Breast epithelium (tissue), 4 donors: ENCODE measurements at regions not wholly inside any gene's neighbourhood (a gene's known extent, or its start where the extent isn't known, plus 50 kb on each side); places are given as distances from the start of the nearest gene placed in this dataset.
A peak's percentile ranks its signal among the peaks of the same experiment; 100 is the strongest.
"Not testable (repeated sequence)": the region's sequence is repeated elsewhere in the genome, so short reads cannot be mapped to it uniquely, and the experiment has no call there.

Experiments used
- DNase-seq, 2 donors: peaks; one replicate each; pipeline ENCODE4 v3.0.0-alpha.2; 2019; ENCODE audit warnings: low spot score in 2 of 2
- H3K27ac ChIP-seq, 2 donors: fragments of 200-600 bp; sonication (generic) in 1 of 2; one replicate each; pipeline ENCODE4 v1.5.1; 2016 to 2019; ENCODE audit warnings: mild to moderate bottlenecking in 1 of 2
- H3K27me3 ChIP-seq, 2 donors: fragments of 200-600 bp; sonication (generic) in 1 of 2; one replicate each; pipeline versions ENCODE4 v1.5.1 to v1.6.0; 2017 to 2019; ENCODE audit warnings: control low read depth in 1 of 2, mild to moderate bottlenecking in 1 of 2
- H3K36me3 ChIP-seq: fragments of 200-600 bp; one replicate; pipeline ENCODE4 v1.5.1; 2019
- H3K4me1 ChIP-seq, 2 donors: fragments of 200-600 bp; sonication (generic); one replicate each; pipeline ENCODE4 v1.5.1; 2016 to 2019; ENCODE audit warnings: control low read depth in 1 of 2
- H3K4me3 ChIP-seq, 3 donors: fragments of 200-600 bp; sonication (generic); 1 replicate in 2 of 3; 2 replicates in 1 of 3; pipeline ENCODE4 v1.5.1; 2016 to 2019; ENCODE audit warnings: mild to moderate bottlenecking in 3 of 3, moderate library complexity in 2 of 3
- H3K9me3 ChIP-seq, 2 donors: fragments of 200-600 bp; sonication (generic) in 1 of 2; one replicate each; pipeline ENCODE4 v1.5.1; 2016 to 2019; ENCODE audit warnings: control low read depth in 1 of 2
- POLR2A ChIP-seq: fragments of 450-650 bp; IDR thresholded peaks from one replicate; pipeline ENCODE4 v1.6.1; 2016; ENCODE audit warnings: antibody characterized with exemption, mild to moderate bottlenecking, moderate library complexity
- POLR2AphosphoS5 ChIP-seq, 3 donors: sonication (generic); formaldehyde crosslinking; IDR thresholded peaks; one replicate each; pipeline ENCODE4 v1.6.1; 2017; ENCODE audit warnings: antibody characterized with exemption in 3 of 3
- intact Hi-C: fragments of 100-400 bp; cut with DNase I; formaldehyde crosslinking; loops from one replicate; pipeline ENCODE4 v1.15.1; 2023; ENCODE audit warnings: low total_unique reads
- TF ChIP-seq, protein P1 (sequence below), 3 donors: fragments of 450-650 bp; IDR thresholded peaks; one replicate each; pipeline ENCODE4 v1.5.1; 2016 to 2017; ENCODE audit warnings: antibody characterized with exemption in 3 of 3, mild to moderate bottlenecking in 3 of 3, moderate library complexity in 3 of 3

DNA sequence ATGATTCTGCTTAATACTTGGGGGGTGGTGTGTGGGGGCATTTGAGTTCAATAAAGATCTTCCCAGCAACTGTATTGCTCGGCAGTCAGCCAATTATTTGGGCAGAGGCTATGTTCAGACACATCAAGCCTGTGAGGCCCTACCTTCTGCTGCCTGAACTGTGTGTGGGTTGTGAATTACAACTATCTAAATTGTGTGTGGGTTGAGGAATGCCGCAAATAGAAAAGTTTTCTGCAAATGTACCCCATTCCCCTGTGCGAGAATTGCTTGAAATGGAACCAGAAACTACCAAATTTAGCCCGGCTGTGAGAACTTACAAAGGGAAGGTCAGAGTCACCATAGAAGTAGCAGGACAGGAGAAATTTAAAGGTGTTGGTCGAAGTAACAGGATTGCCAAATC, 360.0 kb upstream of the PIK3R1 start:
- TF ChIP-seq POLR2AphosphoS5 (IDR thresholded peaks at IDR 0.05) = no peak
- TF ChIP-seq POLR2A = no peak
- TF ChIP-seq, protein P1, sequence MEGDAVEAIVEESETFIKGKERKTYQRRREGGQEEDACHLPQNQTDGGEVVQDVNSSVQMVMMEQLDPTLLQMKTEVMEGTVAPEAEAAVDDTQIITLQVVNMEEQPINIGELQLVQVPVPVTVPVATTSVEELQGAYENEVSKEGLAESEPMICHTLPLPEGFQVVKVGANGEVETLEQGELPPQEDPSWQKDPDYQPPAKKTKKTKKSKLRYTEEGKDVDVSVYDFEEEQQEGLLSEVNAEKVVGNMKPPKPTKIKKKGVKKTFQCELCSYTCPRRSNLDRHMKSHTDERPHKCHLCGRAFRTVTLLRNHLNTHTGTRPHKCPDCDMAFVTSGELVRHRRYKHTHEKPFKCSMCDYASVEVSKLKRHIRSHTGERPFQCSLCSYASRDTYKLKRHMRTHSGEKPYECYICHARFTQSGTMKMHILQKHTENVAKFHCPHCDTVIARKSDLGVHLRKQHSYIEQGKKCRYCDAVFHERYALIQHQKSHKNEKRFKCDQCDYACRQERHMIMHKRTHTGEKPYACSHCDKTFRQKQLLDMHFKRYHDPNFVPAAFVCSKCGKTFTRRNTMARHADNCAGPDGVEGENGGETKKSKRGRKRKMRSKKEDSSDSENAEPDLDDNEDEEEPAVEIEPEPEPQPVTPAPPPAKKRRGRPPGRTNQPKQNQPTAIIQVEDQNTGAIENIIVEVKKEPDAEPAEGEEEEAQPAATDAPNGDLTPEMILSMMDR (IDR thresholded peaks at IDR 0.05) = no peak
- H3K36me3 ChIP-seq = no peaks in the 10 kb centered on the region
- intact Hi-C loops = no loop called here
- no peak for DNase-seq
- H3K27ac ChIP-seq = peak overlapping the region in 1 of 2 donors; percentile 25
- H3K27me3 ChIP-seq = no peaks in the 10 kb centered on the region
- H3K9me3 ChIP-seq = no peaks in the 10 kb centered on the region
- H3K4me1 ChIP-seq = no peaks in the 10 kb centered on the region
- H3K4me3 ChIP-seq = no peak overlapping the region

DNA sequence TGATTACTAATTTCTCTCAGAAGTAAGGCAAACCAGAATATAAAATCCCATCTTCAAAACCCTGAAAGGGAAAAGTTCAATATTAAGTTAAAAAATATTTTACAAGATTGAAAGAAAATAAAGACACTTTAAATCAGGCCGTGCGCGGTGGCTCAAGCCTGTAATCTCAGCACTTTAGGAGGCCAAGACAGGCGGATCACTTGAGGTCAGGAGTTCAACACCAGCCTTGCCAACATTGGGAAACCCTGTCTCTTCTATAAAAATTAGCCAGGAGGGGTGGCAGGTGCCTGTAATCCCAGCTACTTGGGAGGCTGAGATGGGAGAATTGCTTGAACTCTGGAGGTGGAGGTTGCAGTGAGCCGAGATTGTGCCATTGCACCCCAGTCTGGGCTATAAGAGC, 364.6 kb upstream of the PIK3R1 start:
- intact Hi-C loops, H3K9me3 ChIP-seq, H3K4me3 ChIP-seq, H3K27ac ChIP-seq, DNase-seq, H3K27me3 ChIP-seq, H3K4me1 ChIP-seq, H3K36me3 ChIP-seq: not testable (repeated sequence)

DNA sequence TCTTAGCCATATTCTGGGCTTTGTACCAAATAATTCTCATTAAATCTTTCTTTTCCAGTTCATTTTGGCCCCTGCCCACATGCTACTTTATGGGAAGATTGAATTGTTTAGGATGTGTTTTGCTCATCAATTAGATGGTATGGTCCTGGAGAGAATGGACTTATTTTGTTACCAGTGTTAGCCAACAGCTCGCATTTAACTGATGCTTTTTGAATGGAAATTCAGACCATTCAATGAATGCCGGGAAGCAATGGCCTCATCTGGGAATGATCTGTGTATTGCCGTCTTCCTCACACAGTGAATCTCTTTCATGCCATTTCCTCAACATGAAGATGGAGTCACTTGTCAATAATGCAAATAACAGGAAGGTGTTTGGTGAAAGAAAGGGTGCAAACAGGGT, 370.6 kb upstream of the PIK3R1 start:
- TF ChIP-seq POLR2A = no peak
- TF ChIP-seq, protein P1 (IDR thresholded peaks at IDR 0.05) = no peak
- TF ChIP-seq POLR2AphosphoS5 (IDR thresholded peaks at IDR 0.05) = no peak
- intact Hi-C loops = loop anchor here (2.0 kb wide), 1 partner anchor 58 kb away; no protein-coding TSS in a partner anchor
- no peak overlapping the region for H3K27ac ChIP-seq

DNA sequence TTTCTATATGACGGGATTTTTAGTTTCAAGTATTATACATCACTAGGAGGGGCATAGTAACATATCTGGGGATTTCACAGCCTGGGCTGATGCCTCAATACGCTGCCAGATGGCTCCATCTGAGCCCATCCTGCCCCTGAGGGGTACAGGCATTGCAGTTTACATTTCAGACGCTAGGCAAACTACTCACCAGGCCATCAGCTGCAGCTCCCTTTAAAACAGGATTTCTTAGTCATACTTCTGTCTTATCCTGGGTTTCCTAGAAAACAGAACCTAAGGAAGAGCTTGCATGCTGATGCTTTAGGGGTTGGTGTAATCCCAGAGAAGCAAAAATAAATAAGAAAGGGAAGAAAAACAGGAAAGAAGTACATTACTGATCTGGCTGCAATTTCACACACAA, 372.8 kb upstream of the PIK3R1 start:
- Histone ChIP-seq H3K4me3 (no peak overlapping the region), H3K4me1 (no peaks in the 10 kb centered on the region), H3K36me3 (no peaks in the 10 kb centered on the region), H3K9me3 (no peaks in the 10 kb centered on the region), H3K27ac (no peak overlapping the region), H3K27me3 (no peaks in the 10 kb centered on the region)
- no peak for DNase-seq
- TF ChIP-seq POLR2AphosphoS5 (IDR thresholded peaks at IDR 0.05) (no peak), POLR2A (no peak)
- TF ChIP-seq, protein P1 (IDR thresholded peaks at IDR 0.05) = no peak
- intact Hi-C loops = no loop called here

More for the DNA sequence above, 370.6 kb upstream of the PIK3R1 start:
- Histone ChIP-seq H3K4me1 (no peaks in the 10 kb centered on the region), H3K4me3 (no peak overlapping the region), H3K27me3 (no peaks in the 10 kb centered on the region), H3K9me3 (no peaks in the 10 kb centered on the region), H3K36me3 (no peaks in the 10 kb centered on the region)
- DNase-seq = no peak

DNA sequence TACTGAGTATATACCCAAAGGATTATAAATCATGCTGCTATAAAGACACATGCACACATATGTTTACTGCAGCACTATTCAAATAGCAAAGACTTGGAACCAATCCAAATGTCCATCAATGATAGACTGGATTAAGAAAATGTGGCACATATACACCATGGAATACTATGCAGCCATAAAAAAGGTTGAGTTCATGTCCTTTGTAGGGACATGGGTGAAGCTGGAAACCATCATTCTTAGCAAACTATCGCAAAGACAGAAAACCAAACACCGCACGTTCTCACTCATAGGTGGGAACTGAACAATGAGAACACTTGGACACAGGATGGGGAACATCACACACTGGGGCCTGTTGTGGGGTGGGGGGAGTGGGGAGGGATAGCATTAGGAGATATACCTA, 378.3 kb upstream of the PIK3R1 start:
- intact Hi-C loops, H3K4me3 ChIP-seq, H3K27ac ChIP-seq, H3K27me3 ChIP-seq, H3K4me1 ChIP-seq, H3K36me3 ChIP-seq, DNase-seq, H3K9me3 ChIP-seq: not testable (repeated sequence)

DNA sequence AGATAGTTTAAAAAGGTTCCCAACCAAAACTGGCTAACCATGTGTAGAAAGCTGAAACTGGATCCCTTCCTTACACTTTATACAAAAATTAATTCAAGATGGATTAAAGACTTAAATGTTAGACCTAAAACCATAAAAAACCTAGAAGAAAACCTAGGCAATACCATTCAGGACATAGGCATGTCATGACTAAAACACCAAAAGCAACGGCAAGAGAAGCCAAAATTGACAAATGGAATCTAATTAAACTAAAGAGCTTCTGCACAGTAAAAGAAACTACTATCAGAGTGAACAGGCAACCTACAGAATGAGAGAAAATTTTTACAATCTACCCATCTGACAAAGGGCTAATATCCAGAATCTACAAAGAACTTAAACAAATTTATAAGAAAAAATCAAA, 379.1 kb upstream of the PIK3R1 start:
- H3K27ac ChIP-seq, H3K27me3 ChIP-seq, H3K9me3 ChIP-seq, DNase-seq, H3K4me1 ChIP-seq, intact Hi-C loops, H3K36me3 ChIP-seq, H3K4me3 ChIP-seq: not testable (repeated sequence)

DNA sequence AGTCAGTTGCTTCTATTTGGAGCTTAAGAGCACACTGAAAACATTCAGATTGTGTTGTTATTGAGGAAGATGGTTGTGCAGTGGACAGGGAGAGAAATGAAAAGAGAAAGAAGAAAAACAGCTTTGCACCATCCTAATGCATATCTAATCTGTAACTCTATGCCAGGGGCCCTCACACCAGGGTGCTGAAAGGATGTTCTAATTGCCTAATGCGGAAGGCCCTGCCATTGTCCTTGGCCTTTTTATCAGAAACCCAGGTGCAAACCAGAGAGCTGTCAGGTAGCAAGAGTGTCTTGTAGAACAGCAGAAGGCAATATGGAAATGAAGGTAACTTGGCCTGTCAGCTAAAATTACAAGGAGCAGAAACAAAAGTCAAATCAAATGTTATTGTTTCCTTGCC, 384.5 kb upstream of the PIK3R1 start:
- no peak for DNase-seq
- Histone ChIP-seq H3K27me3 (no peaks in the 10 kb centered on the region), H3K27ac (no peak overlapping the region)

More for the DNA sequence above, 384.5 kb upstream of the PIK3R1 start:
- TF ChIP-seq POLR2AphosphoS5 (IDR thresholded peaks at IDR 0.05) (no peak), POLR2A (no peak)
- TF ChIP-seq, protein P1 (IDR thresholded peaks at IDR 0.05) = no peak
- Histone ChIP-seq H3K9me3 (no peaks in the 10 kb centered on the region), H3K4me1 (no peaks in the 10 kb centered on the region), H3K36me3 (no peaks in the 10 kb centered on the region), H3K4me3 (no peak overlapping the region)
- intact Hi-C loops = no loop called here
